Caco-2 (cell line): ENCODE measurements at regions not wholly inside any gene's neighbourhood (a gene's known extent, or its start where the extent isn't known, plus 50 kb on each side); places are given as distances from the start of the nearest gene placed in this dataset.

Experiments
- BruUV-seq: library from RNA; stranded (reverse); fragments of 400-500 nt; replicated peaks from 2 replicates; lab custom pipeline; 2021; lab: Mats Ljungman, UMichigan
- CTCF ChIA-PET: fragments of 300-600 bp; sonication (Branson Sonifier 250); formaldehyde crosslinking; loops from one replicate; lab custom pipeline; 2022; ENCODE audit warnings: antibody characterized with exemption; lab: Charles Lee
- POLR2A ChIA-PET: fragments of 300-600 bp; sonication (Branson Sonifier 250); formaldehyde crosslinking; loops from one replicate; lab custom pipeline; 2022; ENCODE audit warnings: antibody characterized with exemption; lab: Charles Lee
- DNase-seq, 2 experiments: peaks; one replicate each; pipeline versions ENCODE4 v3.0.0 to v3.0.0-alpha.2; 2020 to 2022
- H3K27me3 ChIP-seq: replicated peaks from 2 replicates; pipeline ENCODE4 v1.6.0; 2011; ENCODE audit warnings: low read length; ENCODE audit not compliant: control insufficient read depth, insufficient read depth
- H3K36me3 ChIP-seq: 2 replicates; pipeline ENCODE4 v1.5.1; 2011; ENCODE audit warnings: low read length; ENCODE audit not compliant: control insufficient read depth, insufficient read depth
- H3K4me1 ChIP-seq: fragments of 250-450 bp; sonication (Bioruptor Pico); 2 replicates; pipeline ENCODE4 v1.5.1; 2020; ENCODE audit warnings: mild to moderate bottlenecking
- H3K4me3 ChIP-seq: 2 replicates; pipeline ENCODE4 v1.5.1; 2011; ENCODE audit warnings: low read depth, mild to moderate bottlenecking, control low read depth, low read length
- H3K9me3 ChIP-seq: fragments of 250-450 bp; sonication (Bioruptor Pico); 2 replicates; pipeline ENCODE4 v1.5.1; 2020; ENCODE audit warnings: mild to moderate bottlenecking, moderate library complexity
- H3K27ac Mint-ChIP-seq: one replicate; pipeline ENCODE4 v1.8.0; 2022; ENCODE audit warnings: mixed read lengths; ENCODE audit not compliant: unreplicated experiment
- H3K27me3 Mint-ChIP-seq: one replicate; pipeline ENCODE4 v1.8.0; 2022; ENCODE audit warnings: mixed read lengths; ENCODE audit not compliant: insufficient read depth, unreplicated experiment
- H3K36me3 Mint-ChIP-seq: one replicate; pipeline ENCODE4 v1.8.0; 2022; ENCODE audit warnings: mild to moderate bottlenecking, mixed read lengths; ENCODE audit not compliant: insufficient read depth, unreplicated experiment
- H3K4me1 Mint-ChIP-seq: one replicate; pipeline ENCODE4 v1.8.0; 2022; ENCODE audit warnings: low read depth, mixed read lengths; ENCODE audit not compliant: unreplicated experiment
- H3K4me3 Mint-ChIP-seq: one replicate; pipeline ENCODE4 v1.8.0; 2022; ENCODE audit warnings: mild to moderate bottlenecking, moderate library complexity, mixed read lengths; ENCODE audit not compliant: unreplicated experiment
- H3K9me3 Mint-ChIP-seq: one replicate; pipeline ENCODE4 v1.8.0; 2022; ENCODE audit warnings: mixed read lengths; ENCODE audit not compliant: unreplicated experiment
- CTCF ChIP-seq, 2 experiments: fragments of 200-600 bp in 1 of 2; IDR thresholded peaks; 1 replicate in 1 of 2; 2 replicates in 1 of 2; pipeline versions ENCODE4 v1.5.1 to v1.8.0; 2011 to 2022; ENCODE audit warnings: antibody characterized with exemption in 1 of 2, control low read depth in 1 of 2, inconsistent platforms in 1 of 2, low read depth in 1 of 2, low read length in 1 of 2, mild to moderate bottlenecking in 1 of 2, moderate library complexity in 1 of 2; ENCODE audit not compliant: insufficient read depth in 1 of 2, severe bottlenecking in 1 of 2, unreplicated experiment in 1 of 2
- intact Hi-C: fragments of 100-400 bp; cut with micrococcal nuclease; formaldehyde crosslinking; loops from one replicate; pipeline ENCODE4 v1.10.0; 2022; ENCODE audit not compliant: unreplicated experiment

- H3K27me3 ChIP-seq: no peaks in the 10 kb centered on the region
- H3K9me3 Mint-ChIP-seq: peaks cover 8% of the 10 kb centered on the region
- intact Hi-C loops: no loop called here
- H3K4me3 ChIP-seq: no peak overlapping the region
- no peaks in the 10 kb centered on the region for H3K27me3 Mint-ChIP-seq
- DNase-seq: no peak
- no peak for TF ChIP-seq CTCF (IDR thresholded peaks at IDR 0.05; ENCODE audit: insufficient read depth in 1 of 2, low read depth in 1 of 2, low read length in 1 of 2, severe bottlenecking in 1 of 2, unreplicated experiment in 1 of 2)
- H3K4me1 Mint-ChIP-seq: no peaks in the 10 kb centered on the region
- no TSS peak for BruUV-seq
- no peaks in the 10 kb centered on the region for H3K36me3 ChIP-seq
- no peaks in the 10 kb centered on the region for H3K4me1 ChIP-seq
- H3K9me3 ChIP-seq: no peaks in the 10 kb centered on the region
- POLR2A ChIA-PET: no interaction called here
- H3K27ac Mint-ChIP-seq: no peak overlapping the region
- CTCF ChIA-PET: no interaction called here
- H3K4me3 Mint-ChIP-seq: no peak overlapping the region
- no peaks in the 10 kb centered on the region for H3K36me3 Mint-ChIP-seq
These were observed 134.1 kb upstream of the HS3ST3A1 start for GRCh38 chr17:13735861-13736260.

GRCh38 chr17:13736916-13737315 is 135.2 kb upstream of the HS3ST3A1 start:
- H3K4me1 ChIP-seq: no peaks in the 10 kb centered on the region
- ChIA-PET POLR2A (no interaction called here), CTCF (no interaction called here)
- BruUV-seq: no TSS peak
- no peak for TF ChIP-seq CTCF (IDR thresholded peaks at IDR 0.05; ENCODE audit: insufficient read depth in 1 of 2, low read depth in 1 of 2, low read length in 1 of 2, severe bottlenecking in 1 of 2, unreplicated experiment in 1 of 2)
- no peak for DNase-seq
- H3K36me3 ChIP-seq: no peaks in the 10 kb centered on the region
- H3K9me3 Mint-ChIP-seq: no peaks in the 10 kb centered on the region
- no peak overlapping the region for H3K4me3 ChIP-seq
- H3K27me3 Mint-ChIP-seq: no peaks in the 10 kb centered on the region
- H3K36me3 Mint-ChIP-seq: no peaks in the 10 kb centered on the region
- H3K27me3 ChIP-seq: no peaks in the 10 kb centered on the region
- no peak overlapping the region for H3K27ac Mint-ChIP-seq
- no peaks in the 10 kb centered on the region for H3K9me3 ChIP-seq
- H3K4me1 Mint-ChIP-seq: no peaks in the 10 kb centered on the region
- intact Hi-C loops: no loop called here
- H3K4me3 Mint-ChIP-seq: no peak overlapping the region

GRCh38 chr17:13740686-13741085 is 139.0 kb upstream of the HS3ST3A1 start:
- no peaks in the 10 kb centered on the region for H3K9me3 ChIP-seq
- intact Hi-C loops: no loop called here
- H3K27me3 ChIP-seq: no peaks in the 10 kb centered on the region
- Mint-ChIP-seq H3K27me3 (no peaks in the 10 kb centered on the region), H3K36me3 (no peaks in the 10 kb centered on the region), H3K4me3 (no peak overlapping the region), H3K9me3 (no peaks in the 10 kb centered on the region), H3K4me1 (no peaks in the 10 kb centered on the region), H3K27ac (no peak overlapping the region)
- no peak for DNase-seq
- no peaks in the 10 kb centered on the region for H3K4me1 ChIP-seq
- H3K36me3 ChIP-seq: no peaks in the 10 kb centered on the region
- ChIA-PET CTCF (no interaction called here), POLR2A (no interaction called here)
- TF ChIP-seq CTCF (IDR thresholded peaks at IDR 0.05; ENCODE audit: insufficient read depth in 1 of 2, low read depth in 1 of 2, low read length in 1 of 2, severe bottlenecking in 1 of 2, unreplicated experiment in 1 of 2): no peak
- BruUV-seq: no TSS peak
- H3K4me3 ChIP-seq: no peak overlapping the region
